Upper lobe of left lung (tissue), 6 donors: ENCODE measurements at regions not wholly inside any gene's neighbourhood (a gene's known extent, or its start where the extent isn't known, plus 50 kb on each side); places are given as distances from the start of the nearest gene placed in this dataset.

Experiments
- ATAC-seq, 2 donors: fragments of 200-7000 bp; cut with Tn5 transposase; one replicate each; pipeline ENCODE4 v1.9.1; 2022; ENCODE audit warnings: mild to moderate bottlenecking in 2 of 2, moderate library complexity in 2 of 2; ENCODE audit not compliant: low FRiP score in 2 of 2
- DNase-seq, 2 donors: peaks; one replicate each; pipeline ENCODE4 v3.0.0-alpha.2; 2019 to 2020
- H3K27ac ChIP-seq, 4 donors: fragments of 200-600 bp; sonication (generic); one replicate each; pipeline ENCODE4 v1.5.1; 2016 to 2019
- H3K27me3 ChIP-seq, 4 donors: fragments of 200-600 bp; sonication (generic); one replicate each; pipeline ENCODE4 v1.5.1; 2017 to 2019
- H3K36me3 ChIP-seq, 4 donors: fragments of 200-600 bp; sonication (generic); one replicate each; pipeline ENCODE4 v1.5.1; 2016 to 2019
- H3K4me1 ChIP-seq, 4 donors: fragments of 200-600 bp; sonication (generic); one replicate each; pipeline ENCODE4 v1.5.1; 2018 to 2019
- H3K4me3 ChIP-seq, 4 donors: fragments of 200-600 bp; sonication (generic); one replicate each; pipeline ENCODE4 v1.5.1; 2017 to 2019; ENCODE audit warnings: mild to moderate bottlenecking in 2 of 4, moderate library complexity in 1 of 4
- H3K9me3 ChIP-seq, 4 donors: fragments of 200-600 bp; sonication (generic); one replicate each; pipeline ENCODE4 v1.5.1; 2018 to 2019
- EP300 ChIP-seq, 4 donors: sonication (generic); formaldehyde crosslinking; IDR thresholded peaks; one replicate each; pipeline ENCODE4 v1.5.1; 2017; ENCODE audit warnings: antibody characterized with exemption in 4 of 4, control low read depth in 2 of 4
- POLR2A ChIP-seq, 4 donors: fragments of 450-650 bp; IDR thresholded peaks; one replicate each; pipeline ENCODE4 v1.5.1; 2016 to 2017; ENCODE audit warnings: antibody characterized with exemption in 4 of 4, mild to moderate bottlenecking in 2 of 4
- POLR2AphosphoS5 ChIP-seq, 2 donors: sonication (generic); formaldehyde crosslinking; IDR thresholded peaks; one replicate each; pipeline ENCODE4 v1.5.1; 2017; ENCODE audit warnings: antibody characterized with exemption in 2 of 2
- WGBS, 2 donors: methylation state at CpG; one replicate each; pipeline ENCODE4 v1.1.5; 2017 to 2018; 5-methylcytosine and 5-hydroxymethylcytosine counted together
- TF ChIP-seq, protein P1 (sequence below), 6 experiments: fragments of 450-650 bp in 4 of 6; fragments of 200-600 bp in 2 of 6; sonication (generic) in 2 of 6; IDR thresholded peaks; one replicate each; pipeline ENCODE4 v1.5.1; 2016 to 2019; ENCODE audit warnings: antibody characterized with exemption in 6 of 6
- donor health status: DM: no; HTN: no; CAD: no; lungs with moderate emphysema.
- donor health status: DM: no; HTN: yes; CAD: no; lungs with severe emphysema.

GRCh38 chr17:52666264-52666663, 507.8 kb upstream of the CA10 start:
- no peak for DNase-seq
- Histone ChIP-seq H3K27ac (no peak overlapping the region), H3K36me3 (no peaks in the 10 kb centered on the region), H3K9me3 (peaks cover 0 to 4% (median 0%) of the 10 kb centered on the region in 4 donors), H3K4me3 (no peak overlapping the region), H3K27me3 (no peaks in the 10 kb centered on the region), H3K4me1 (no peaks in the 10 kb centered on the region)
- 85 to 86% methylated on average over 1 of the region's 1 CpG for WGBS, 2 donors
- no peak for TF ChIP-seq EP300 (IDR thresholded peaks at IDR 0.05)
- no peak for TF ChIP-seq POLR2A (IDR thresholded peaks at IDR 0.05)
- TF ChIP-seq POLR2AphosphoS5 (IDR thresholded peaks at IDR 0.05): no peak
- TF ChIP-seq, protein P1, sequence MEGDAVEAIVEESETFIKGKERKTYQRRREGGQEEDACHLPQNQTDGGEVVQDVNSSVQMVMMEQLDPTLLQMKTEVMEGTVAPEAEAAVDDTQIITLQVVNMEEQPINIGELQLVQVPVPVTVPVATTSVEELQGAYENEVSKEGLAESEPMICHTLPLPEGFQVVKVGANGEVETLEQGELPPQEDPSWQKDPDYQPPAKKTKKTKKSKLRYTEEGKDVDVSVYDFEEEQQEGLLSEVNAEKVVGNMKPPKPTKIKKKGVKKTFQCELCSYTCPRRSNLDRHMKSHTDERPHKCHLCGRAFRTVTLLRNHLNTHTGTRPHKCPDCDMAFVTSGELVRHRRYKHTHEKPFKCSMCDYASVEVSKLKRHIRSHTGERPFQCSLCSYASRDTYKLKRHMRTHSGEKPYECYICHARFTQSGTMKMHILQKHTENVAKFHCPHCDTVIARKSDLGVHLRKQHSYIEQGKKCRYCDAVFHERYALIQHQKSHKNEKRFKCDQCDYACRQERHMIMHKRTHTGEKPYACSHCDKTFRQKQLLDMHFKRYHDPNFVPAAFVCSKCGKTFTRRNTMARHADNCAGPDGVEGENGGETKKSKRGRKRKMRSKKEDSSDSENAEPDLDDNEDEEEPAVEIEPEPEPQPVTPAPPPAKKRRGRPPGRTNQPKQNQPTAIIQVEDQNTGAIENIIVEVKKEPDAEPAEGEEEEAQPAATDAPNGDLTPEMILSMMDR (IDR thresholded peaks at IDR 0.05): no peak
- no peak for ATAC-seq

DNA sequence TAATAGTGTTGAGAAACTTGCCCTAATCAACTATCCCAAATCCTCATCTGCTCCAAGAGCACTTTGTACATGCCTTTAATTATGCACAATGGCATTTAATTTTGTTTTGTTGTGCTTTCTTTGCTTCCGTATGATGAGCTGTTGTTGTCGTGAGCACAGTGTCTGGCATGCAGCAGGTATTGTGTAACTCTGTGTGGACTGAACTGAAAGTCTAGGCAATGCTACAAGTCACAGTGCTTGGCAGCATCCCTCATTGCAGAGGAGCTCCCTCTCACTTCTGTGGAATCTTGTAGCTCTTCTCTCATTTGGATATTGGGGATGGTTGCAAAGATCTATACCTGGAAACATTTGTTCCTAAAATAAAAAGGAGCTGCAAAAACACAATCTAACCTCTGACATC, 502.2 kb upstream of the CA10 start:
- no peak for DNase-seq
- no peak overlapping the region for H3K4me3 ChIP-seq
- TF ChIP-seq POLR2A (IDR thresholded peaks at IDR 0.05) (no peak), POLR2AphosphoS5 (IDR thresholded peaks at IDR 0.05) (no peak), EP300 (IDR thresholded peaks at IDR 0.05) (no peak)
- TF ChIP-seq, protein P1 (IDR thresholded peaks at IDR 0.05): no peak

GRCh38 chr17:52653014-52653413, 494.5 kb upstream of the CA10 start:
- TF ChIP-seq EP300 (IDR thresholded peaks at IDR 0.05): no peak
- TF ChIP-seq POLR2A (IDR thresholded peaks at IDR 0.05): no peak
- TF ChIP-seq, protein P1 (IDR thresholded peaks at IDR 0.05): no peak
- no peak for TF ChIP-seq POLR2AphosphoS5 (IDR thresholded peaks at IDR 0.05)
- Histone ChIP-seq H3K4me3 (no peak overlapping the region), H3K4me1 (no peaks in the 10 kb centered on the region), H3K36me3 (no peaks in the 10 kb centered on the region), H3K9me3 (no peaks in the 10 kb centered on the region), H3K27me3 (no peaks in the 10 kb centered on the region), H3K27ac (no peak overlapping the region)
- no peak for ATAC-seq
- no peak for DNase-seq
- WGBS, 2 donors: 78 to 100% methylated on average over 1 of the region's 1 CpG

More for the DNA sequence above, 502.2 kb upstream of the CA10 start:
- no peak overlapping the region for H3K27ac ChIP-seq
- no peaks in the 10 kb centered on the region for H3K36me3 ChIP-seq
- no peaks in the 10 kb centered on the region for H3K9me3 ChIP-seq
- WGBS, 2 donors: 72 to 81% methylated on average over 2 of the region's 2 CpGs
- ATAC-seq: peak in 1 of 2 donors; percentile 32
- H3K27me3 ChIP-seq: no peaks in the 10 kb centered on the region
- H3K4me1 ChIP-seq: no peaks in the 10 kb centered on the region

- no peak overlapping the region for H3K27ac ChIP-seq
- no peaks in the 10 kb centered on the region for H3K36me3 ChIP-seq
- TF ChIP-seq EP300 (IDR thresholded peaks at IDR 0.05): no peak
- TF ChIP-seq, protein P1 (IDR thresholded peaks at IDR 0.05): no peak
- TF ChIP-seq POLR2AphosphoS5 (IDR thresholded peaks at IDR 0.05): no peak
- no peak for TF ChIP-seq POLR2A (IDR thresholded peaks at IDR 0.05)
- H3K27me3 ChIP-seq: no peaks in the 10 kb centered on the region
- H3K4me3 ChIP-seq: no peak overlapping the region
- no peak for DNase-seq
- H3K9me3 ChIP-seq: no peaks in the 10 kb centered on the region
- WGBS, 2 donors: 22 to 23% methylated on average over 3 of the region's 3 CpGs
- no peak for ATAC-seq
- H3K4me1 ChIP-seq: no peaks in the 10 kb centered on the region
Measured at GRCh38 chr17:52648995-52649394, 490.5 kb upstream of the CA10 start.

DNA sequence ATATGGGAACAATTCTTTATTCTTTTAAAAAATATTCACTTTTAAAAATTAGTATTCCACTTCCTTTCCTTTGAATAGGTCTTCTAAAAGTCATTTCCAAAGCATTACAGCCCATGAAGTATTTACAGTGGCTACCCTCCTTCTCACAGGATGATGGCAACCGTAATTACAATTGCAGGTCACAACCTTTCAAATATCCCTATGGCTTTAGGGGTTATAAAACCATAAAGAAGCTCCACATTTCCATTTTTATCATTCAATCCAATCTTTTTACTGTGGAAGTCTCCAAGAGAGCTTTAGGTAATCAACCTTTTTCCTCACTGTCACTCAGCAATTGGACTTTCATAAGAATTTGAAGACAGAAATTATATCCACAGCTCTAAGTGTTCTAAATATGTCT, 488.9 kb upstream of the CA10 start:
- ATAC-seq (no peak), DNase-seq (no peak)
- Histone ChIP-seq H3K27ac (no peak overlapping the region), H3K27me3 (no peaks in the 10 kb centered on the region), H3K36me3 (no peaks in the 10 kb centered on the region), H3K4me3 (no peak overlapping the region), H3K4me1 (no peaks in the 10 kb centered on the region), H3K9me3 (no peaks in the 10 kb centered on the region)
- TF ChIP-seq, protein P1 (IDR thresholded peaks at IDR 0.05): no peak
- TF ChIP-seq EP300 (IDR thresholded peaks at IDR 0.05) (no peak), POLR2A (IDR thresholded peaks at IDR 0.05) (no peak), POLR2AphosphoS5 (IDR thresholded peaks at IDR 0.05) (no peak)
- WGBS, 2 donors: 57 to 88% methylated on average over 1 of the region's 1 CpG
